ENCODE measurements at regions not wholly inside any gene's neighbourhood (a gene's known extent, or its start where the extent isn't known, plus 50 kb on each side); places are given as distances from the start of the nearest gene placed in this dataset.

DNA sequence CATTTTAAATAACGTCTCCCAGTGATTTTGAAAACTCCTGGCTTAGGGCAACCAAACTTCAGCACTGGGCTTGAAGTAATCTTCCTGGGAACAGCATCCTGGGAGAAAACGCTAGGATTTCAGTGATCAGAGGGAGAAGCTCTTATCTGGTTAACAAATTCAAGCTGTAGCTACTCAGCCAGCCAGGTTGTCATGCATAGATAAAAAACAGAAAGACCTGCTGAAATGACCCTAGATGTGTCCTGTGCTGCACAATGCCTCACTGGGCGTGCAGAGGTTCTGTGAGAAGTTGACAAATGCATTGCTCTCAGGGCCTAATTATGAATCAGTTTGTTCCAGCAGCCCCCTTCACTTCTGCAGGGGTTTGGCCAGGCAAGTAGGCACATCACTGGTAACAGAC is 68.9 kb upstream of the CHCHD3 start:
- no peak overlapping the region for H3K27ac Mint-ChIP-seq
- H3K4me1 Mint-ChIP-seq (ENCODE audit: unreplicated experiment), result no peaks in the 10 kb centered on the region
- TF ChIP-seq, protein P1, sequence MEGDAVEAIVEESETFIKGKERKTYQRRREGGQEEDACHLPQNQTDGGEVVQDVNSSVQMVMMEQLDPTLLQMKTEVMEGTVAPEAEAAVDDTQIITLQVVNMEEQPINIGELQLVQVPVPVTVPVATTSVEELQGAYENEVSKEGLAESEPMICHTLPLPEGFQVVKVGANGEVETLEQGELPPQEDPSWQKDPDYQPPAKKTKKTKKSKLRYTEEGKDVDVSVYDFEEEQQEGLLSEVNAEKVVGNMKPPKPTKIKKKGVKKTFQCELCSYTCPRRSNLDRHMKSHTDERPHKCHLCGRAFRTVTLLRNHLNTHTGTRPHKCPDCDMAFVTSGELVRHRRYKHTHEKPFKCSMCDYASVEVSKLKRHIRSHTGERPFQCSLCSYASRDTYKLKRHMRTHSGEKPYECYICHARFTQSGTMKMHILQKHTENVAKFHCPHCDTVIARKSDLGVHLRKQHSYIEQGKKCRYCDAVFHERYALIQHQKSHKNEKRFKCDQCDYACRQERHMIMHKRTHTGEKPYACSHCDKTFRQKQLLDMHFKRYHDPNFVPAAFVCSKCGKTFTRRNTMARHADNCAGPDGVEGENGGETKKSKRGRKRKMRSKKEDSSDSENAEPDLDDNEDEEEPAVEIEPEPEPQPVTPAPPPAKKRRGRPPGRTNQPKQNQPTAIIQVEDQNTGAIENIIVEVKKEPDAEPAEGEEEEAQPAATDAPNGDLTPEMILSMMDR (conservative IDR thresholded peaks at IDR 0.05), result no peak
- no peaks in the 10 kb centered on the region for H3K9me3 Mint-ChIP-seq
- no peak for DNase-seq (ENCODE audit: extremely low spot score, unreplicated experiment)
- H3K4me3 Mint-ChIP-seq, result no peak overlapping the region
- H3K36me3 Mint-ChIP-seq, result no peaks in the 10 kb centered on the region
- H3K27me3 Mint-ChIP-seq, result peaks cover 31% of the 10 kb centered on the region

DNA sequence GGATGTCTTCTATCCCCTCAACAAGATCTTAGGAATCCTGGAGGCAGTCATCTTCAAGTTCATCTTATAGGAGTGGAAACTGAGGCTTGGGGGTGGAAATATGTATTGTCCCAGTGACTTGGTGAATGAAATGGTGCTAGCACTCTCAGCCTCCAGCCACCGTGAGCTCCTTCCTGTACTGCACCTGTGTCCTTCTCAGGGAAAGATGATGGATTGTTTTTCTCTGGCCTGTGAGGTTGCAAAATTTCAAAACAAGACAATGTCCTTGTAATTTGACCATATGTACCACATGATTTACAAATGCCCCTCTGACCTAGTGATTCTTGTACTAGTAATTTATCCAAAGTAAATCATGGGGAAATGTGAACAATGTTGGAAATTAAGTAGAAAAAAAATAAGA is 71.0 kb upstream of the CHCHD3 start:
- H3K4me3 Mint-ChIP-seq, result no peak overlapping the region
- H3K27me3 Mint-ChIP-seq, result peaks cover 29% of the 10 kb centered on the region
- H3K4me1 Mint-ChIP-seq (ENCODE audit: unreplicated experiment), result no peaks in the 10 kb centered on the region
- TF ChIP-seq, protein P1 (conservative IDR thresholded peaks at IDR 0.05), result no peak
- H3K9me3 Mint-ChIP-seq, result no peaks in the 10 kb centered on the region
- no peak for DNase-seq (ENCODE audit: extremely low spot score, unreplicated experiment)
- no peaks in the 10 kb centered on the region for H3K36me3 Mint-ChIP-seq
- H3K27ac Mint-ChIP-seq, result no peak overlapping the region

DNA sequence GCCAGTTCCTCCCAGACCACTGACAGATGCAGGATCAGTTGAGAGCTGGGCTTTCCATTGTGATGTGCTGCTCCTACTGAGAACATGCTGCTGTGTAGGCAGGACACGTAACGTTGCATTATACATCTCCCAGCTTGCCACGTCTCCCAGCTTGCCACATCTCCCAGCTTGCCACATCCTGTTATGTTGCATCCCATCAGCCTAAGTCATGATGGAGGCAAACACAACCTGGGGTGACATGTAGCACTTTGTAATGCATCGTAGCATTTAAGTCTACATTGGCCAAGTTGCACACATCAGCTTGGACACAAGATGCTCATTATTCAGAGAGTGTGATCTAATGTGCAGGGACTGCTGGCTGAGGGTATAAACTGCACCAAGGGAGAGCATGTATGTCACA is 73.3 kb upstream of the CHCHD3 start:
- TF ChIP-seq, protein P1 (conservative IDR thresholded peaks at IDR 0.05), result no peak
- H3K4me3 Mint-ChIP-seq, result no peak overlapping the region

DNA sequence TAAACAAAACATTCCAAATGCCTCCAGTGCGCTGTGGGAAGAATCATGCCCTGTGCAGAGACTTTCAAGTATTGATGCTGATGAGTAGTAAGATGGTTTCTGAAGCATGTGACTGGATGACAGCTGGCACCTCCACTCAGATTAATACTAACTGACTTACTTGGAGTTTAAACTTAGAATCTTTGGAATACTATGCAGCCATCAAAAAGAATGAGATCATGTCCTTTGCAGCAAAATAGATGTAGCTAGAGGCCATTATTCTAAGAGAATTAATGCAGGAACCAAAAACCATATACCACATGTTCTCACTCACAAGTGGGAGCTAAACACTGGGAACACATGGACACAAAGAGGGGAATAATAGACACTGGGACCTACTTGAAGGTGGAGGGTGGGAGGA is 73.8 kb upstream of the CHCHD3 start:
- H3K27me3 Mint-ChIP-seq, result peaks cover 16% of the 10 kb centered on the region
- H3K27ac Mint-ChIP-seq, result no peak overlapping the region
- no peaks in the 10 kb centered on the region for H3K9me3 Mint-ChIP-seq
- TF ChIP-seq, protein P1 (conservative IDR thresholded peaks at IDR 0.05), result no peak
- no peaks in the 10 kb centered on the region for H3K36me3 Mint-ChIP-seq
- no peaks in the 10 kb centered on the region for H3K4me1 Mint-ChIP-seq (ENCODE audit: unreplicated experiment)
- DNase-seq (ENCODE audit: extremely low spot score, unreplicated experiment), result no peak
- H3K4me3 Mint-ChIP-seq, result no peak overlapping the region

More for the DNA sequence above, 73.3 kb upstream of the CHCHD3 start:
- no peaks in the 10 kb centered on the region for H3K4me1 Mint-ChIP-seq (ENCODE audit: unreplicated experiment)
- no peak overlapping the region for H3K27ac Mint-ChIP-seq
- H3K36me3 Mint-ChIP-seq, result no peaks in the 10 kb centered on the region
- DNase-seq (ENCODE audit: extremely low spot score, unreplicated experiment), result no peak
- H3K9me3 Mint-ChIP-seq, result no peaks in the 10 kb centered on the region
- H3K27me3 Mint-ChIP-seq, result peaks cover 20% of the 10 kb centered on the region

DNA sequence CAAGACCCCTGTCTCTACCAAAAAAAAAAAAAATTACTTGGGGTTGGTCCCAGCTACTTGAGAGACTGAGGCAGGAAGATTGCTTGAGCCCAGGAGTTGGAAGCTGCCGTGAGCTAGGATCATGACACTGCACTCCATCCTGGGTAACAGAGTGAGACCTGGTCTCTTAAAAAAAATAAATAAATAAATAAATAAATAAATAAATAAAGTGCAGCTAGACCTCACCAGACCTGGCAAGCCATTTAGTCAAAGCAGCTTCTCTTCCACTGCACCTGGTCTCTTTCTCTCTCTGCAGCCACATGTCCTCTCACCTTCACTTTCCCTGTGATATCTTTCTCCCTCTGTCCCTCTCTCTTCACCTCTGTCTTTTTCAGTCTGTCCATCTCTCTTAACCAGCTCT is 75.2 kb upstream of the CHCHD3 start:
- TF ChIP-seq, protein P1 (conservative IDR thresholded peaks at IDR 0.05), result no peak
- no peak for DNase-seq (ENCODE audit: extremely low spot score, unreplicated experiment)
- Mint-ChIP-seq H3K27ac (no peak overlapping the region), H3K9me3 (no peaks in the 10 kb centered on the region), H3K36me3 (no peaks in the 10 kb centered on the region), H3K4me3 (no peak overlapping the region), H3K27me3 (peaks cover 16% of the 10 kb centered on the region), H3K4me1 (ENCODE audit: unreplicated experiment) (no peaks in the 10 kb centered on the region)

DNA sequence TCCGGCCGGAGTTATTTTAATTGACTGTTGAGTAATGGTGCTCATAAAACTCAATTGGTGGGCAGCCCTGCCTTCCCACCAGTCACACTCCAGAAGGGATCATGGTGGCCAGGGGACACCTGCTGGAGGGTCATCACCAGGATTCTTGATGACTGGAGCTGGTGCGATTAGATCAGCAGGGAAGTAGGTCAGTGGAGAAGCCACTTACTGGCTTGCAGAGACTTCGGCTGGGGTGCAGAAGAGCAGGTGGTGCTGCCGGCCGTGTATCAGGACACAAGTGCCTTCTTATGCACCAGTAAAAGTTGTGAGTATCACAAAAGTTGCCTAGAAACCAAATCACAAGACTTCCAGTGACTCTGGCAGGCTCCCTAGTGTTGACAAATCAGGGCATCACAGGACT is 82.6 kb upstream of the CHCHD3 start:
- H3K27ac Mint-ChIP-seq, result no peak overlapping the region
- TF ChIP-seq, protein P1 (conservative IDR thresholded peaks at IDR 0.05), result no peak
- no peaks in the 10 kb centered on the region for H3K36me3 Mint-ChIP-seq
- DNase-seq (ENCODE audit: extremely low spot score, unreplicated experiment), result no peak
- H3K4me3 Mint-ChIP-seq, result no peak overlapping the region
- H3K27me3 Mint-ChIP-seq, result peaks cover 37% of the 10 kb centered on the region
- no peaks in the 10 kb centered on the region for H3K4me1 Mint-ChIP-seq (ENCODE audit: unreplicated experiment)
- no peaks in the 10 kb centered on the region for H3K9me3 Mint-ChIP-seq
